Body of pancreas (tissue), 4 donors: ENCODE measurements at regions not wholly inside any gene's neighbourhood (a gene's known extent, or its start where the extent isn't known, plus 50 kb on each side); places are given as distances from the start of the nearest gene placed in this dataset.

Source experiments
- POLR2A ChIP-seq, 3 donors: fragments of 450-650 bp; IDR thresholded peaks; one replicate each; pipeline ENCODE4 v1.6.1; 2016; ENCODE audit warnings: antibody characterized with exemption in 3 of 3, mild to moderate bottlenecking in 2 of 3
- TF ChIP-seq, protein P1 (sequence below), 7 experiments: fragments of 450-650 bp in 4 of 7; fragments of 200-600 bp in 3 of 7; sonication (generic) in 3 of 7; IDR thresholded peaks; one replicate each; pipeline ENCODE4 v1.5.1; 2016 to 2019; ENCODE audit warnings: antibody characterized with exemption in 7 of 7

- TF ChIP-seq, protein P1, sequence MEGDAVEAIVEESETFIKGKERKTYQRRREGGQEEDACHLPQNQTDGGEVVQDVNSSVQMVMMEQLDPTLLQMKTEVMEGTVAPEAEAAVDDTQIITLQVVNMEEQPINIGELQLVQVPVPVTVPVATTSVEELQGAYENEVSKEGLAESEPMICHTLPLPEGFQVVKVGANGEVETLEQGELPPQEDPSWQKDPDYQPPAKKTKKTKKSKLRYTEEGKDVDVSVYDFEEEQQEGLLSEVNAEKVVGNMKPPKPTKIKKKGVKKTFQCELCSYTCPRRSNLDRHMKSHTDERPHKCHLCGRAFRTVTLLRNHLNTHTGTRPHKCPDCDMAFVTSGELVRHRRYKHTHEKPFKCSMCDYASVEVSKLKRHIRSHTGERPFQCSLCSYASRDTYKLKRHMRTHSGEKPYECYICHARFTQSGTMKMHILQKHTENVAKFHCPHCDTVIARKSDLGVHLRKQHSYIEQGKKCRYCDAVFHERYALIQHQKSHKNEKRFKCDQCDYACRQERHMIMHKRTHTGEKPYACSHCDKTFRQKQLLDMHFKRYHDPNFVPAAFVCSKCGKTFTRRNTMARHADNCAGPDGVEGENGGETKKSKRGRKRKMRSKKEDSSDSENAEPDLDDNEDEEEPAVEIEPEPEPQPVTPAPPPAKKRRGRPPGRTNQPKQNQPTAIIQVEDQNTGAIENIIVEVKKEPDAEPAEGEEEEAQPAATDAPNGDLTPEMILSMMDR (IDR thresholded peaks at IDR 0.05) = no peak
- no peak for TF ChIP-seq POLR2A (IDR thresholded peaks at IDR 0.05)
Observed at GRCh38 chr7:34219153-34219718, 313.9 kb downstream of the BMPER start.
